HepG2 (cell line): ENCODE measurements at regions not wholly inside any gene's neighbourhood (a gene's known extent, or its start where the extent isn't known, plus 50 kb on each side); places are given as distances from the start of the nearest gene placed in this dataset.

Experiments used
- ATAC-seq: fragments of 200-7000 bp; cut with Tn5 transposase; 3 replicates; pipeline ENCODE4 v1.9.1; 2020; ENCODE audit warnings: mild to moderate bottlenecking, moderate library complexity
- BruUV-seq: library from RNA; stranded (reverse); fragments of 400-500 nt; replicated peaks from 2 replicates; lab custom pipeline; 2021; lab: Mats Ljungman, UMichigan
- CTCF ChIA-PET: fragments of 300-600 bp; formaldehyde crosslinking; extraction: SDS; loops from one replicate; lab custom pipeline; 2021; ENCODE audit warnings: low total read pairs, inconsistent platforms, low intra/inter-chr PET ratio; lab: Yijun Ruan, JAX
- POLR2A ChIA-PET: fragments of 350-600 bp; sonication (Branson Sonifier 250); formaldehyde crosslinking; loops from one replicate; lab custom pipeline; 2020; ENCODE audit warnings: antibody characterized with exemption, inconsistent platforms; lab: Yijun Ruan, JAX
- DNase-seq: peaks from one replicate; pipeline ENCODE4 v3.0.0-alpha.2; 2015; ENCODE audit warnings: low spot score
- FAIRE-seq: peaks from 3 replicates; lab custom pipeline; 2011; peaks lifted over from hg19 to GRCh38; lab: Jason Lieb, UNC
- H2AFZ ChIP-seq: one replicate; pipeline ENCODE4 v1.6.1; 2011; ENCODE audit warnings: low read length, inconsistent platforms
- H3K27ac ChIP-seq: fragments of 300-600 bp; 3 replicates; pipeline ENCODE4 v1.8.0; 2011; ENCODE audit warnings: mixed run types, mild to moderate bottlenecking, mixed read lengths, low read length, inconsistent platforms; ENCODE audit not compliant: insufficient read depth; ENCODE audit errors: extremely low read length
- H3K27me3 ChIP-seq, 2 experiments: fragments of 200-600 bp in 1 of 2; 2 replicates in 1 of 2; 3 replicates in 1 of 2; pipeline versions ENCODE4 v1.6.0 to v1.8.0; 2011; ENCODE audit warnings: low read length in 2 of 2, mild to moderate bottlenecking in 2 of 2, moderate library complexity in 2 of 2, inconsistent platforms in 1 of 2; ENCODE audit not compliant: insufficient read depth in 2 of 2, control insufficient read depth in 1 of 2
- H3K36me3 ChIP-seq, 2 experiments: fragments of 200-600 bp in 1 of 2; replicated peaks in 1 of 2; 2 replicates in 1 of 2; 3 replicates in 1 of 2; pipeline versions ENCODE4 v1.5.1 to v1.8.0; 2011; ENCODE audit warnings: low read length in 2 of 2, inconsistent platforms in 1 of 2; ENCODE audit not compliant: insufficient read depth in 2 of 2, control insufficient read depth in 1 of 2
- H3K4me1 ChIP-seq: 2 replicates; pipeline ENCODE4 v1.5.1; 2012; ENCODE audit warnings: low read length, inconsistent platforms; ENCODE audit not compliant: insufficient read depth
- H3K4me2 ChIP-seq: 2 replicates; pipeline ENCODE4 v1.6.0; 2011; ENCODE audit warnings: low read depth, low read length, inconsistent platforms
- H3K4me3 ChIP-seq, 3 experiments: fragments of 200-600 bp in 1 of 3; sonication (generic), shearing (Covaris generic) in 1 of 3; replicated peaks in 1 of 3; 2 replicates each; pipeline ENCODE4 v1.5.1; 2011 to 2016; ENCODE audit warnings: low read length in 3 of 3, inconsistent platforms in 2 of 3, low read depth in 2 of 3, mild to moderate bottlenecking in 2 of 3, control low read depth in 1 of 3, mixed read lengths in 1 of 3; ENCODE audit not compliant: insufficient read depth in 1 of 3
- H3K79me2 ChIP-seq: one replicate; pipeline ENCODE4 v1.6.1; 2011; ENCODE audit warnings: low read length, inconsistent platforms; ENCODE audit not compliant: insufficient read depth
- H3K9ac ChIP-seq: 2 replicates; pipeline ENCODE4 v1.6.0; 2011; ENCODE audit warnings: mild to moderate bottlenecking, low read depth, low read length, inconsistent platforms; ENCODE audit not compliant: insufficient read depth
- H3K9me3 ChIP-seq: 2 replicates; pipeline ENCODE4 v1.5.1; 2012; ENCODE audit warnings: mild to moderate bottlenecking, low read length
- H4K20me1 ChIP-seq: 2 replicates; pipeline ENCODE4 v1.6.0; 2011; ENCODE audit warnings: inconsistent platforms, mild to moderate bottlenecking, low read length, moderate library complexity; ENCODE audit not compliant: insufficient read depth
- DNMT3B ChIP-seq: conservative IDR thresholded peaks from 2 replicates; pipeline ENCODE4 v1.6.1; 2016; ENCODE audit warnings: missing biosample characterization, control low read depth
- HCFC1 ChIP-seq: fragments of 150-350 bp; IDR thresholded peaks from 2 replicates; pipeline ENCODE4 v1.6.1; 2014; ENCODE audit warnings: low read depth, low read length
- IRF2 ChIP-seq: IDR thresholded peaks from 2 replicates; pipeline ENCODE4 v1.6.1; 2018; ENCODE audit warnings: missing genetic modification reagents, missing compliant biosample characterization
- LRRFIP1 ChIP-seq: sonication (generic); formaldehyde crosslinking; conservative IDR thresholded peaks from 2 replicates; pipeline ENCODE4 v1.4.0; 2020; ENCODE audit warnings: missing genetic modification reagents
- MAF1 ChIP-seq: sonication (generic); formaldehyde crosslinking; IDR thresholded peaks from 2 replicates; pipeline ENCODE4 v1.5.0; 2020; ENCODE audit warnings: missing genetic modification reagents, borderline replicate concordance
- PPARG ChIP-seq: conservative IDR thresholded peaks from 2 replicates; pipeline ENCODE4 v1.6.1; 2016; ENCODE audit warnings: missing biosample characterization, missing genetic modification reagents
- PRPF4 ChIP-seq: fragments of 200-400 bp; formaldehyde crosslinking; IDR thresholded peaks from 2 replicates; pipeline ENCODE4 v1.6.1; 2016; ENCODE audit warnings: low read length, low read depth; ENCODE audit not compliant: poor library complexity, severe bottlenecking
- SYNCRIP ChIP-seq: fragments of 200-400 bp; formaldehyde crosslinking; IDR thresholded peaks from 2 replicates; pipeline ENCODE4 v1.6.1; 2018; ENCODE audit warnings: mild to moderate bottlenecking, low read depth, low read length; ENCODE audit not compliant: insufficient read depth
- WGBS: methylation state at CpG from one replicate; pipeline ENCODE4 v1.1.6; 2017; ENCODE audit warnings: low lambda C conversion rate; 5-methylcytosine and 5-hydroxymethylcytosine counted together
- in situ Hi-C: cut with HindIII; loops from 2 replicates; pipeline ENCODE4 v1.10.0; 2017; ENCODE audit warnings: low pct_unique_long_range_greater_than_20kb; ENCODE audit not compliant: extremely low pct_ligation_motif_present
- intact Hi-C: fragments of 100-400 bp; cut with micrococcal nuclease; formaldehyde crosslinking; loops from one replicate; pipeline ENCODE4 v1.10.0; 2022; ENCODE audit not compliant: unreplicated experiment
- TF ChIP-seq, protein P1 (sequence below): sonication (generic); formaldehyde crosslinking; IDR thresholded peaks from 2 replicates; pipeline ENCODE4 v1.5.0; 2020; ENCODE audit warnings: missing genetic modification reagents
- TF ChIP-seq, protein P2 (sequence below): sonication (generic); formaldehyde crosslinking; IDR thresholded peaks from one replicate; pipeline ENCODE4 v1.5.1; 2020; ENCODE audit warnings: mild to moderate bottlenecking, missing genetic modification reagents; ENCODE audit errors: not compliant biosample characterization

- TF ChIP-seq PRPF4 (no peak), PPARG (no peak), LRRFIP1 (no peak), IRF2 (no peak)
Observed at GRCh38 chr1:60870269-60870865, 212.0 kb upstream of the NFIA start (continued).

- Histone ChIP-seq H3K9ac (no peak overlapping the region), H3K4me2 (no peak overlapping the region), H3K4me3 (no peak overlapping the region), H3K27ac (no peak overlapping the region), H2AFZ (no peak overlapping the region), H3K27me3 (peaks cover 3 to 21% of the 10 kb centered on the region in 2 experiments), H3K9me3 (no peaks in the 10 kb centered on the region), H4K20me1 (no peaks in the 10 kb centered on the region), H3K4me1 (peaks cover 7% of the 10 kb centered on the region; the same call in 1 of the 2 replicates), H3K36me3 (no peaks in the 10 kb centered on the region), H3K79me2 (no peaks in the 10 kb centered on the region)
- intact Hi-C loops (no loop called here), in situ Hi-C loops (no loop called here)
- POLR2A ChIA-PET = no interaction called here
- FAIRE-seq = no peak
- no TSS peak for BruUV-seq
- DNase-seq = no peak
- CTCF ChIA-PET = no interaction called here
- WGBS = 35% methylated on average over 2 of the region's 2 CpGs
- ATAC-seq = no peak
- TF ChIP-seq MAF1 (CRISPR knock-in tag) (no peak), SYNCRIP (no peak), DNMT3B (CRISPR knock-in tag) (no peak), HCFC1 (no peak)
- TF ChIP-seq, protein P1, sequence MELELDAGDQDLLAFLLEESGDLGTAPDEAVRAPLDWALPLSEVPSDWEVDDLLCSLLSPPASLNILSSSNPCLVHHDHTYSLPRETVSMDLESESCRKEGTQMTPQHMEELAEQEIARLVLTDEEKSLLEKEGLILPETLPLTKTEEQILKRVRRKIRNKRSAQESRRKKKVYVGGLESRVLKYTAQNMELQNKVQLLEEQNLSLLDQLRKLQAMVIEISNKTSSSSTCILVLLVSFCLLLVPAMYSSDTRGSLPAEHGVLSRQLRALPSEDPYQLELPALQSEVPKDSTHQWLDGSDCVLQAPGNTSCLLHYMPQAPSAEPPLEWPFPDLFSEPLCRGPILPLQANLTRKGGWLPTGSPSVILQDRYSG (CRISPR knock-in tag) = no peak
- TF ChIP-seq, protein P2, sequence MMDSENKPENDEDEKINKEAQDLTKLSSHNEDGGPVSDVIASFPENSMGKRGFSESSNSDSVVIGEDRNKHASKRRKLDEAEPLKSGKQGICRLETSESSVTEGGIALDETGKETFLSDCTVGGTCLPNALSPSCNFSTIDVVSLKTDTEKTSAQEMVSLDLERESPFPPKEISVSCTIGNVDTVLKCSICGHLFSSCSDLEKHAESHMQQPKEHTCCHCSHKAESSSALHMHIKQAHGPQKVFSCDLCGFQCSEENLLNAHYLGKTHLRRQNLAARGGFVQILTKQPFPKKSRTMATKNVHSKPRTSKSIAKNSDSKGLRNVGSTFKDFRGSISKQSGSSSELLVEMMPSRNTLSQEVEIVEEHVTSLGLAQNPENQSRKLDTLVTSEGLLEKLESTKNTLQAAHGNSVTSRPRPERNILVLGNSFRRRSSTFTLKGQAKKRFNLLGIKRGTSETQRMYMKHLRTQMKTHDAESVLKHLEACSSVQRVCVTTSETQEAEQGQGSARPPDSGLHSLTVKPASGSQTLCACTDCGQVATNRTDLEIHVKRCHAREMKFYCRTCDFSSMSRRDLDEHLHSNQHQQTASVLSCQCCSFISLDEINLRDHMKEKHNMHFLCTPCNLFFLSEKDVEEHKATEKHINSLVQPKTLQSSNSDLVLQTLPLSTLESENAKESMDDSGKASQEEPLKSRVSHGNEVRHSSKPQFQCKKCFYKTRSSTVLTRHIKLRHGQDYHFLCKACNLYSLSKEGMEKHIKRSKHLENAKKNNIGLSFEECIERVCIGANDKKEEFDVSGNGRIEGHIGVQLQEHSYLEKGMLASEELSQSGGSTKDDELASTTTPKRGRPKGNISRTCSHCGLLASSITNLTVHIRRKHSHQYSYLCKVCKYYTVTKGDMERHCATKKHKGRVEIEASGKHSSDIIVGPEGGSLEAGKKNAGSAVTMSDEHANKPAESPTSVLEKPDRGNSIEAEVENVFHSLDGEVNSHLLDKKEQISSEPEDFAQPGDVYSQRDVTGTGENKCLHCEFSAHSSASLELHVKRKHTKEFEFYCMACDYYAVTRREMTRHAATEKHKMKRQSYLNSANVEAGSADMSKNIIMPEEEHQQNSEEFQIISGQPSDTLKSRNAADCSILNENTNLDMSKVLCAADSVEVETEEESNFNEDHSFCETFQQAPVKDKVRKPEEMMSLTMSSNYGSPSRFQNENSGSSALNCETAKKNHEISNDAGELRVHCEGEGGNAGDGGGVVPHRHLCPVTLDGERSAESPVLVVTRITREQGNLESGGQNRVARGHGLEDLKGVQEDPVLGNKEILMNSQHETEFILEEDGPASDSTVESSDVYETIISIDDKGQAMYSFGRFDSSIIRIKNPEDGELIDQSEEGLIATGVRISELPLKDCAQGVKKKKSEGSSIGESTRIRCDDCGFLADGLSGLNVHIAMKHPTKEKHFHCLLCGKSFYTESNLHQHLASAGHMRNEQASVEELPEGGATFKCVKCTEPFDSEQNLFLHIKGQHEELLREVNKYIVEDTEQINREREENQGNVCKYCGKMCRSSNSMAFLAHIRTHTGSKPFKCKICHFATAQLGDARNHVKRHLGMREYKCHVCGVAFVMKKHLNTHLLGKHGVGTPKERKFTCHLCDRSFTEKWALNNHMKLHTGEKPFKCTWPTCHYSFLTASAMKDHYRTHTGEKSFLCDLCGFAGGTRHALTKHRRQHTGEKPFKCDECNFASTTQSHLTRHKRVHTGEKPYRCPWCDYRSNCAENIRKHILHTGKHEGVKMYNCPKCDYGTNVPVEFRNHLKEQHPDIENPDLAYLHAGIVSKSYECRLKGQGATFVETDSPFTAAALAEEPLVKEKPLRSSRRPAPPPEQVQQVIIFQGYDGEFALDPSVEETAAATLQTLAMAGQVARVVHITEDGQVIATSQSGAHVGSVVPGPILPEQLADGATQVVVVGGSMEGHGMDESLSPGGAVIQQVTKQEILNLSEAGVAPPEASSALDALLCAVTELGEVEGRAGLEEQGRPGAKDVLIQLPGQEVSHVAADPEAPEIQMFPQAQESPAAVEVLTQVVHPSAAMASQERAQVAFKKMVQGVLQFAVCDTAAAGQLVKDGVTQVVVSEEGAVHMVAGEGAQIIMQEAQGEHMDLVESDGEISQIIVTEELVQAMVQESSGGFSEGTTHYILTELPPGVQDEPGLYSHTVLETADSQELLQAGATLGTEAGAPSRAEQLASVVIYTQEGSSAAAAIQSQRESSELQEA (CRISPR knock-in tag) = no peak
Observed at GRCh38 chr1:60868901-60869663, 213.3 kb upstream of the NFIA start.
